NCI-H748 (cell line): ENCODE measurements at regions not wholly inside any gene's neighbourhood (a gene's known extent, or its start where the extent isn't known, plus 50 kb on each side); places are given as distances from the start of the nearest gene placed in this dataset.
A peak's percentile ranks its signal among the peaks of the same experiment; 100 is the strongest.

Experiments used
- DNase-seq: peaks from one replicate; lab custom pipeline; 2025; ENCODE audit not compliant: unreplicated experiment; lab: John Stamatoyannopoulos, UW

GRCh38 chr7:49344556-49344955 is 420.2 kb downstream of the CDC14C start:
- DNase-seq = no peak

DNA sequence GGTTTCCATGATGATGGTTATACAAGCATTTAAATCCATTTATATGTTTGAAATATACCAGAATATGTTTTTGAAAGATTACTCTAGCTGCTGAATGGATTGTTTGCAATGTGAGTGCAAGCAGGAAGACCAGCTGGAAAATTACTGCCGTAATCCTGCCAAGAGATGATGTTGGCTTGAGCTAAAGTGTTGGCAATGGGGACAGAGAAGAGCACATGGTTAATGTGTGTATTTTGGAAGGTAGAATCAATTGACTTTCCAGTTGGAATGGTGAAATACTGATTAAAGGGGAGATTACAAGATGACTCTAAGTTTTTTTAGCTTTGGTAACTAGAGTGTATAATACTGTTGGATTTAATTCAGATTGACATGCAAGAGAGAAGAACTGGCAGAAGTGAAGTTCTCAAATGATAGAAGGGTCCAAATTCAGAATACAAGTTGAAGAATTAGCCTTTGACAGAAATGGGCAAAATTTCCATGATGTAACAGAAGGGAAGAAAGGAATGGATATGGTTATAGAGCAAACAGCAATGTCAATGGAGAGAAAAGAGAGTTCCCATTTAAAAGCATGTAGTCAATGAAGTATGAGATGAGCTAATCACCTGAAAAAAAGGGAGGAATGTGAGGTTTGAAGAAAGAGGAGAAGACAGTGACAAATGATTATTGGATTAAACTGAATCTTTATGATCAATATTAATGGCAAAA is 422.0 kb downstream of the CDC14C start:
- DNase-seq = no peak

- no peak for DNase-seq
These were observed 406.4 kb upstream of the VWC2 start for GRCh38 chr7:49367072-49367471.

GRCh38 chr7:49371771-49372170 is 401.7 kb upstream of the VWC2 start:
- DNase-seq = no peak

DNA sequence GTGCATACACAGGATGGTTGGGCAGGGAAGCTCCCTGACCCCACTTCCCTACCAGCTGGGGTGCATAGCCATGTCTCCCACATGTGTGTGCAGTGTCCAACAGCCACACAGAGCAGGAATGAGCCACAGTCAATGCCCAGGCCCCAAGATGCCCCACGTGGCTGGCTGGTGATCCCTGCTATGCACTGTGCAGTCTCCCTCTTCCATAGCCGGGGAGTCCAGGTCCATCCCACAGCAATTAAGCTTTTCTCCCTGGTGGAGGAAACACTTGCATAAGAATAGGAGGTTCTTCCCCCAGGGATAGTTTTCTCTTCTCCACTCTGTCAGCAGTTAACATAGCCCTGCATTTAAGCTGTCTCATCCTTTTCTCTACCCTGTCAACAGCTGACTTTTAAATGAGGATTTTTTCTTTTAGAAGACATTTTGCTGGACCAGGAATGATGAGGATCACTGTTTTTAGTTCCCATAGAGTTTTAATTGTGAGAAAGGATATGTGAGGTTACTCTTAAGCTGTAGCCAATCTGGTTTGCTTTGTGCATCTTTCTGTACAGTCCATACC is 396.5 kb upstream of the VWC2 start:
- DNase-seq = no peak

GRCh38 chr7:49386792-49387191 is 386.6 kb upstream of the VWC2 start:
- no peak for DNase-seq

DNA sequence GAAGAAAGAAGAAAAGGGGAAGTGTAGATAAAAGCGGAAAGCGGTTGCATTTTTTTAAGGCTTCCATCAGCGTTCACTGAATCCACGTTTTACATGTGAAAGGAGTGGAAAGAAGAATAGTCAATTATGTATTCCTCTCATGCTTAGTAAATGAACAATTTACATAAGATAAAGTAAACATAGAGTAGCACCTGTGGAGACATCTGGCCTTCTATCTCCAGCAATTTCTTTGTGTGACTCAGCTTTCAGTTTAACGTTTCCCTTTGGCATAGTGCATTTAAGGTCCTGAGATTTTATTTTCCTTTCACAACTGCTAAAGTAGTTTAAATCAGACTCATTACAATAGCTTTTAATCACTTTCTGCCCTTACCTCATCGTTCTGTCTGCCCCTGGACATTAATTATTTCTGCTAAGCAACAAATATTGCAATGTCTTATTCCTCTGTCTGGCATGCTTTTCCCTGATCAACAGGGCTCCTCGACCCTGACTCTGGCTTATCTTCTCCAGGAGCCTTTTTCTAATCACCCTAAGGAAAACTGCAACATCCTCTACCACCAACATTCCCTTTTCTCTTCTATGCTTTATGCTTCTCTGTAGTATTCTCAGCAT is 383.5 kb upstream of the VWC2 start:
- no peak for DNase-seq

GRCh38 chr7:49396229-49396628 is 377.2 kb upstream of the VWC2 start:
- DNase-seq = no peak

GRCh38 chr7:49397750-49398149 is 375.7 kb upstream of the VWC2 start:
- no peak for DNase-seq

DNA sequence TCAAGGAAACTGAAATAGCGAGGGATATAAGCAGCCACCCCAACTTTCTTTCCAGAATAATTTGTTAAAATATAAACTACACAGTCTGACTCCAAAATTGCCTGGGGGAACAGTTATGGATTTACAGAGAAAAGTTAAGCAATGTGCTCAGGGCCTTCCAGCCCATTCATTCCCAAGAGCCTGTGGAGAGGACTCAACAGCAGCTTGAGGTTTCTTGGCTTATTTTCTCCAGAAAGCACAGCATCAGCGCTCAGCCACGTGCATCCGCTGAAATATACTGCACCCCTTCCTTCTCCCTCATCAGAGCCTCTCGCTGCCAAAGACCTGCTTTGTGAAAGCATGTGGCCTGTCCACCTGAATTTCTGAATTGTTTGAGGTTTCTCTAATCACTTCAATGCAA is 375.2 kb upstream of the VWC2 start:
- no peak for DNase-seq

DNA sequence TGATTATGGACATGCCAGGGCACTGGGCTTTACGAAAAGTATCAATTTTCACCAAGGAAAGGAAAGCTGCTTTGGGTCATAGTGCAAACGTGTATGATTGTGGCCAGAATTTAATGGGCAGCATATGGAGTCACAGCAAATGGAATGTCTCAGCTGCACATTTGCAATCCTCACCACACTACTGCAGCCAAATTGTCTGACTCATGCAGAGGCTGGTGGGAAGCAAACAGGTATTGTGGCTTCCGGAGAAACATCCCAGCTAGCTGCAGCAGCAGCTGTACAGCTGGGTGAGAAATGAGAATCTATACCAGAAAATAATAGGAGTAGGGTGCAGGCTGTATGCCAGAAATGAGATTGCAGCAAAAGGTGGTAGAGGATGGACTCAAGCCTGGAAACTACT is 374.7 kb upstream of the VWC2 start:
- no peak for DNase-seq

DNA sequence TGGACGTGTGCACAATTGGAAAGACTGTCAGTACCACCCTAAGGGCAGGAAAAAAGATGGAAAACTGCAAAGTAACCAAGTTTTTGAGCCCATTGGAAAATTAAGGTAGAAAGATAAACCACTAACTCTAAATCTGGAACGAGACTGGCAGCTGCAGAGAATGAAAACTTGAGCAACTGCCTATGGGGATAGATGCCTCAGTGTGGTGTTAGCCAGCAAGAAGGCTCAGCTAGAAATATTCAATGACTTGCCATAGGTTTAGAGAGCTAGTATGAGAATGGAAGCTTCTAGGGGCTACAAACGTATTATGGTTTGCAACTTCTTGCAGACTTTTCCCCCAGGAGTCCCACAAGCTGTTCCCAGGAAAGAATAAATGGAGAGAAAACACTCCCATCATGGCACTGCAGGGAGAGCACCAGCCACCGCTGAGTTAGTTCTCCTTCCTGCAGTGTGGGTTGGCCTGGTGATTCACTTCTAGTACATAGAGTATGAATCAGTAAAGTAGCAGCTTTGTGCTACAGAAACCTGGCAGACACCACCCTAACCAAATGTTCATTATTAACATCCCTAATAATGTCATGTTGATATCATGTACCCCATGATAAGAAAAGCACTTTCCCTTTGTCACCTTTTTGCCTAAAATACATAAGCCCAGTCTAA is 372.4 kb upstream of the VWC2 start:
- DNase-seq = no peak

DNA sequence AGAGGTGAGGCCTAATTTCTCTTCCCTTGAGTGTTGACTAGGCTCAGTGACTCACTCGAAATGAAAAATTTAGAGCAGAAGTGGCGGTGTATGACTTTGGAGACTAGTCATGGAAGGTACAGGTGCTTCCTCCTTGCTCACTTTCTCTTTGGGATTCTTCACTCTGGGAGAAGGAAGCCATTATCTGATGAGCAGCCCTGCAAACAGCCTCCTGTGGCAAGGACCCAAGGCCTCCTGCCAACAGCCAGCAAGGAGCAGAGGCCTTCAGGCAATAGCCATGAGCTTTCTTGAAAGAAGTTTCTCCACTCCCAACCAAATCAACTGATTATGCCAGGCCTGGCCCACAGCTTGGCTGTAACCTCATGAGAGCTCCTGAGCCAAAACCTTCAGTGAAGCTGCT is 369.6 kb upstream of the VWC2 start:
- no peak for DNase-seq

- no peak for DNase-seq
These were observed 366.2 kb upstream of the VWC2 start for GRCh38 chr7:49407205-49407604.

DNA sequence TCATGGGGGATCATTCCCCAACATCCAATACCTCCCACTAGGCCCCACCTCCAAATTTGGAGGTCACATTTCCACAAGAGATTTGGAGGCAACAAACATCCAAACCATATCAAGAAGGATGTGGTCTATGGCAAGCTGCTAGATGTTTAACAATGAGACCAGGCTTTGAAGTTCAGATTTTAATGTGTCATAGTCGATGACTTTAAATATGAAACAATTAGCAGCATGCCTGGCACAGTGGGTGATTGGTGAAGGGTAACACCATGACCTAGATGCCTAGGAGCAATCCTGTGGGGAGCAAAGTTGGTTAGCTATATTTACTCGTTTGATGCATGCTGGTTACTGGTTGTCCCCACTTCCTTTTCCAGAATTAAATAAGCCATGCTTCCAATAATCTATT is 356.4 kb upstream of the VWC2 start:
- DNase-seq = no peak

GRCh38 chr7:49418963-49419362 is 354.5 kb upstream of the VWC2 start:
- DNase-seq = no peak

GRCh38 chr7:49422564-49422963 is 350.9 kb upstream of the VWC2 start:
- DNase-seq = no peak

DNA sequence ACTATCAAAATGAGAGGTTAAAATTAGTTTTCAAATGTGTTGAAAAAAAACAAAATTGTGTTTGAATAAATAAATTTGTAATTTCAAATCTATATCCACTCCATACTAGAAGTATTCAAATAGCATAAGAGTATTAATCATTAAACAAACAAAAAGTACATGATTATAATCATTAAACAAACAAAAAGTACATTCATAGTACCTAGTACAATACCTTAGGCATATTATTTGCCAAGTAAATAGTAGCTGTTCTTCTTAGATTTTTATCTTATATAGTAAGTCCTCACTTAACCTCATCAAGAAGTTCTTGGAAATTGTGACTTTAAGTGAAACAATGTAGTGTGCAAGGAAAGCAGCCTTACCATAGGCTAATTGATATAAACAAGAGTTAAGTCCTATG is 349.3 kb upstream of the VWC2 start:
- DNase-seq = no peak

DNA sequence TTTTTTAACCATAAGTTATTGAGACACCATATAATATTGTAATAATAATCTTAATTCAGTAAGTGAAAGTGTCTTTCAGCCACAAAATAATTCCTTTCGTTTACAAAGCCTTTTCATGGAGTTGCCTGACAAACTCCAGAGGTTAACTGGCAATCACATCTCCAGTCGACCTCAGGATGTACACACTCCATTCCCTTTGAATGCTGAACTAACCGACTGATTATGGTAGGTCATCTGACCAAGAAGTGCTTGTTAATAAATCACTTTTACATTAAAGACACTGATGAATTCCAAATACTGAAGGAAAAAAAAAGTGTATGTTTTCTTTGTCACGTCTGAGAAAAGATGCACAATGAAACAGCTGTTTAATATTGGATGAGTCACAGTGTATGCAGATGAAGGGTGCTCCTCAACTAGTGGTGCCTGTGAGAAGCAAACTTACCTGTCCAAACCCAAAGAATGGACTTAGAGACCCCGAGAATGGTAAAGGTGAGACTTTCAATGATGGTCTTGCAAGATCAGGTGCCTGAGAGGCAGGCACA is 348.1 kb upstream of the VWC2 start:
- no peak for DNase-seq

DNA sequence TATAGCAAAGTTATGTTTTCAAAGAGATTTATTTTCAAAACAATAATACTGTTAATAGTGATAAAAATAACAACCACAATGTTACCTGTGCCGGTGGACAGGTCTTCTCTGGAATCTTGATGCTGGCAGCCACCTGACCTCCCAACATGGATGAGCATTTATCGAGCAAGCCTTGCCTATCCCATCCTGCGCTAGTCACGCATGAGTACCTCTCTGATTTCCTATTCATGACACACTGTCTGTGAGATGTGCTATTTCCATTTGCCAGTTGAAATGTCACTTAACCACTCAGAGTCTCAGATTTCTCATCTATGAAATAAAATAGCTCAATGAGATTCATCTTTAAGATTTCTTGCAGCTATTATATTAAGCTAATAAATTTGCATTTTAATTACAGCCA is 341.2 kb upstream of the VWC2 start:
- peak; percentile 22 for DNase-seq

- DNase-seq = no peak
These were observed 339.6 kb upstream of the VWC2 start for GRCh38 chr7:49433794-49434193.

GRCh38 chr7:49434846-49435245 is 338.6 kb upstream of the VWC2 start:
- no peak for DNase-seq
